ENCODE measurements at regions not wholly inside any gene's neighbourhood (a gene's known extent, or its start where the extent isn't known, plus 50 kb on each side); places are given as distances from the start of the nearest gene placed in this dataset.

DNA sequence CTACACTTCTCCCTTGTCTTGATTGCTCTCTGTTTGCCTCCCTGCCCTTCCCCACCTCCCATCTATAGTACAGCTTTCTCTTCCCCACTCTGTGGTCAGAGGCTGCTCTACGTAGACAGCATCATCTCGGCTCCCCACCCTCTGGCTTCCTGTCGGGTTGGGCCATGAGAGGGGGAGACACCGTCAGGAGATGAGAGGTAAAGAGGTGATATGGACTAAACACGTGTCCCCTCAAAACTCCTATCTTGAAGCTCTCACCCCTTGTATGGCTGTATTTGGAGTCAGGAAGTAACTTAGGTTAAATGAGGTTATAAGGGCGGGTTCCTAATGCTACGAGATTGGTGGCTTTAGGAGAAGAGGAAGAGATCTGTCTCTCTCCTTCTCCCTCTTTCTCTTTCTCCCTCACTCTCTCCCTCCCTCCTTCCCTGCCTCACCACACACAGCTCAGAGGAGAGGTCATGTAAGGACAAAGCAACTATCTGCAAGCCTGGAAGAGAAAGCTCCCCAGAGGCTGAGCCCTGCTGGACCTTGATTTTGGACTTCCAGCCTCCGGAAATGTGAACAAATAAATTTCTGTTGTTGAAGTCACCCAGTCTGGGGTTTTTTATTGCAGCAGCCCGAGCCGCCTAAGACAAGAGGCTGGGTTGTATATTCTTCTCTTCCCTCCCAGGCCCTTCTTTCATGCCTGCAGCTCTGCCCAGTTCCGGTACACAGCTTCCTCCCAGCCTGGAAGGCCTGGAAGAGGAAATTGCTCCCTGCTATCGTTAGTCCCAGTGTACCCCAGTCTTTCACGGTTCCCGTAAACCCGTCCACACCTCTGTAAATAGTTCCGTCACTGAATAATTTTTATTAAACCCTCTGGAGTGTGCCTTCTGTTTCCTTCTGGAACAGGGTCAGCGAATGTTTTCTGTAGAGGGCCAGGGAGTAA is 138.0 kb downstream of the AKAIN1 start:
- H3K4me3 ChIP-seq (ENCODE audit: low read depth, low read length): no peak overlapping the region
- no peak for TF ChIP-seq POLR2A (IDR thresholded peaks at IDR 0.05; ENCODE audit: extremely low read depth, insufficient read length)
- TF ChIP-seq, protein P1, sequence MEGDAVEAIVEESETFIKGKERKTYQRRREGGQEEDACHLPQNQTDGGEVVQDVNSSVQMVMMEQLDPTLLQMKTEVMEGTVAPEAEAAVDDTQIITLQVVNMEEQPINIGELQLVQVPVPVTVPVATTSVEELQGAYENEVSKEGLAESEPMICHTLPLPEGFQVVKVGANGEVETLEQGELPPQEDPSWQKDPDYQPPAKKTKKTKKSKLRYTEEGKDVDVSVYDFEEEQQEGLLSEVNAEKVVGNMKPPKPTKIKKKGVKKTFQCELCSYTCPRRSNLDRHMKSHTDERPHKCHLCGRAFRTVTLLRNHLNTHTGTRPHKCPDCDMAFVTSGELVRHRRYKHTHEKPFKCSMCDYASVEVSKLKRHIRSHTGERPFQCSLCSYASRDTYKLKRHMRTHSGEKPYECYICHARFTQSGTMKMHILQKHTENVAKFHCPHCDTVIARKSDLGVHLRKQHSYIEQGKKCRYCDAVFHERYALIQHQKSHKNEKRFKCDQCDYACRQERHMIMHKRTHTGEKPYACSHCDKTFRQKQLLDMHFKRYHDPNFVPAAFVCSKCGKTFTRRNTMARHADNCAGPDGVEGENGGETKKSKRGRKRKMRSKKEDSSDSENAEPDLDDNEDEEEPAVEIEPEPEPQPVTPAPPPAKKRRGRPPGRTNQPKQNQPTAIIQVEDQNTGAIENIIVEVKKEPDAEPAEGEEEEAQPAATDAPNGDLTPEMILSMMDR (IDR thresholded peaks at IDR 0.05; ENCODE audit: low read depth, low read length): no peak
- TF ChIP-seq, protein P2, sequence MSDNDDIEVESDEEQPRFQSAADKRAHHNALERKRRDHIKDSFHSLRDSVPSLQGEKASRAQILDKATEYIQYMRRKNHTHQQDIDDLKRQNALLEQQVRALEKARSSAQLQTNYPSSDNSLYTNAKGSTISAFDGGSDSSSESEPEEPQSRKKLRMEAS (IDR thresholded peaks at IDR 0.05; ENCODE audit: low read depth, low read length): no peak
- TF ChIP-seq MYC (IDR thresholded peaks at IDR 0.05; ENCODE audit: low read depth, low read length): no peak
- peak; percentile 34 for DNase-seq (ENCODE audit: low read depth)

DNA sequence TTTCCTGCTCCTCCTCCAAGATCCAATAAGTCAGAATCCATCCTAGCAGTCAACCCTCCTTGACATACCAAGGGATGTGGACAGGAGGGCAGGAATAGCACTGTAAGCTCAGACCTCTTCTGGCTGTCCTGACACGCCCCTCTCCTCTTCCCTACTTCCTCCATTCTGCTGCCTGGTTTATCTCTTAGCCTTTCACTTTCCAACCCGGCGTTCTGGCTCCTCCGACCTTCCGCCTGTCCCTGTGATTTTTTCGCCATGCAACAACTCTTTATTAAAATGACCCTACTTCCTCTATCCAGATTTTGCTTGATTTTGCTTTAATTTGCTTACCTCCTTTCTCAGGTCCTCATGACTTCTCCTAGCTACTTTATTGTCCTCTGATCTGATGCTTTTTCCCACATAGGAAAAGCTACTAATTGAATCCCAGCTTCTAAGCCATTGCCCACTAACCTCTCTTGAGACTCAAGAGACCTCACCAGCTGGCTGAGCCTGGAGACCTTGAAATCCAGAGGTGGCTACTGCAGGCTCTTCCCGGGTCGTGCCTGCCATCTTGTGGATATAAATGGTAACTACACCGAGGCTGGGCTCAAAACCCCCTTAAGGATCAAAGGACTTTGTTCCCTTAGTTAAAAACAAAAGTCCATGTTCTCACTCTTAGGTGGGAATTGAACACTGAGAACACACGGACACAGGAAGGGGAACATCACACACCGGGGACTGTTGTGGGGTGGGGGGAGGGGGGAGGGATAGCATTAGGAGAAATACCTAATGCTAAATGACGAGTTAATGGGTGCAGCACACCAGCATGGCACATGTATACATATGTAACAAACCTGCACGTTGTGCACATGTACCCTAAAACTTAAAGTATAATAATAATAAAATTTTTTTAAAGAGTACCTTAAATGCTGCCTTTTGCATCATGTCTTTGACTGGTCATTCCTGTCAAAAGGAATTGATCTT is 139.4 kb downstream of the AKAIN1 start:
- DNase-seq (ENCODE audit: low read depth): peak; percentile 64
- H3K4me3 ChIP-seq (ENCODE audit: low read depth, low read length): no peak overlapping the region
- TF ChIP-seq, protein P2 (IDR thresholded peaks at IDR 0.05; ENCODE audit: low read depth, low read length): no peak
- TF ChIP-seq, protein P1 (IDR thresholded peaks at IDR 0.05; ENCODE audit: low read depth, low read length): peak; percentile 61
- TF ChIP-seq MYC (IDR thresholded peaks at IDR 0.05; ENCODE audit: low read depth, low read length): no peak
- no peak for TF ChIP-seq POLR2A (IDR thresholded peaks at IDR 0.05; ENCODE audit: extremely low read depth, insufficient read length)

DNA sequence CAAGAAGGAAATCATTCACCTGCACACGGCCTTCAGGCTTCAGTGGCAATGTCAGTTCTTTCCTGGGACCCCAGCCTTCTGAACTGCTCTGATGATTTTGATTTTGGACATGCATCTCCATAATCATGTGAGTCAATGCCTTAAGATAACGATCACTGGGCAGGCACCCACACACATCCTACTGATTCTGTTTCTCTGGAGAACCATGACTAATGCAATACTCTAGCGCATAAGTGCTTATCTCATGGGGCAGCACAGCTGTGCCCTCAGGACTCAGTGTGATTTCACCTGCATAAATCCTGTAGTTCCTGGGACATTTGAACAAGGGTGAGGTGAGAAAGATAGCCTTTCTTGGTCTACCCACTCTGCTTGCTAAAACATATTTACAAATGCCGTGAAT is 144.6 kb downstream of the AKAIN1 start:
- H3K4me3 ChIP-seq (ENCODE audit: low read depth, low read length): no peak overlapping the region
- TF ChIP-seq MYC (IDR thresholded peaks at IDR 0.05; ENCODE audit: low read depth, low read length) (no peak), POLR2A (IDR thresholded peaks at IDR 0.05; ENCODE audit: extremely low read depth, insufficient read length) (no peak)
- TF ChIP-seq, protein P1 (IDR thresholded peaks at IDR 0.05; ENCODE audit: low read depth, low read length): no peak
- TF ChIP-seq, protein P2 (IDR thresholded peaks at IDR 0.05; ENCODE audit: low read depth, low read length): no peak
- DNase-seq (ENCODE audit: low read depth): no peak

DNA sequence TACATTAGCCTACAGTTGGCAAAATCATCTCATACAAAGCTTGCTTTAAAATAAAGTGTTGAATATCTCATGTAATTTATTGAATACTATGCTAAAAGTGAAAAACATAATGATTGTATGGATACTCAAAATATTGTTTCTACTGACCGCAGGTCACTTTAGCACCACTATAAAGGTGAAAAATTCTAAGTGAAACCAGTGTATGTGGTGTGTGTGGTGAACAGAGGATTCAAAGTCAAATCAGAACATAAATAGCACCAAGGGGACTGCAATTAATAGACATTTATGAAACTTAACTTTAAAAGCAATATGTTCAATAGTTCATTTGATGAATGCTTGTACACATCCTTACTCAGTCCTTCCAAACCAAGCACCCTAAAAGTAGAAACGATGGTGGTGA is 145.8 kb downstream of the AKAIN1 start:
- no peak for DNase-seq (ENCODE audit: low read depth)
- H3K4me3 ChIP-seq (ENCODE audit: low read depth, low read length): no peak overlapping the region
- TF ChIP-seq, protein P1 (IDR thresholded peaks at IDR 0.05; ENCODE audit: low read depth, low read length): no peak
- TF ChIP-seq POLR2A (IDR thresholded peaks at IDR 0.05; ENCODE audit: extremely low read depth, insufficient read length): no peak
- no peak for TF ChIP-seq MYC (IDR thresholded peaks at IDR 0.05; ENCODE audit: low read depth, low read length)
- TF ChIP-seq, protein P2 (IDR thresholded peaks at IDR 0.05; ENCODE audit: low read depth, low read length): no peak

DNA sequence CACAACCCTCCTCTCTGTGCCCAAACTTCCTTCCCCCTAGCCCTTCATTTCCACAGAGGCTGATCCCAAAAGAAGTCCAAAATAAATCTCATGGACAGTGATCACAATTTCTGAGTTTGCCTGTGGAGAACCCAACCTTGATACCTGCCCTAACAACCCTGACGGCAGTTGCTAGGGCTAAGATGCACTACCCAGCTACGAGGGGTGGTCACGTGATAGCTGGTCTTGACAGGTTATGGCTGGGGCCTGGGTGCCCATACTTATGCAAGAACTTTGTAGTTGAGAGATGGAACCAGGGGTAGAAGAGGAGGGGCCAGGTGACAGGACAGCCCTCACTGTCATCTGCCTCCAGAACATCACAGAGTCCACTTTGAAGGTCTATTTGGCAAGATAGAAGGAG is 147.9 kb downstream of the AKAIN1 start:
- no peak for TF ChIP-seq MYC (IDR thresholded peaks at IDR 0.05; ENCODE audit: low read depth, low read length)
- TF ChIP-seq, protein P2 (IDR thresholded peaks at IDR 0.05; ENCODE audit: low read depth, low read length): no peak
- no peak for TF ChIP-seq POLR2A (IDR thresholded peaks at IDR 0.05; ENCODE audit: extremely low read depth, insufficient read length)
- TF ChIP-seq, protein P1 (IDR thresholded peaks at IDR 0.05; ENCODE audit: low read depth, low read length): no peak
- no peak for DNase-seq (ENCODE audit: low read depth)
- no peak overlapping the region for H3K4me3 ChIP-seq (ENCODE audit: low read depth, low read length)

Data from NB4 (cell line).